ENCODE measurements at regions not wholly inside any gene's neighbourhood (a gene's known extent, or its start where the extent isn't known, plus 50 kb on each side); places are given as distances from the start of the nearest gene placed in this dataset.

DNA sequence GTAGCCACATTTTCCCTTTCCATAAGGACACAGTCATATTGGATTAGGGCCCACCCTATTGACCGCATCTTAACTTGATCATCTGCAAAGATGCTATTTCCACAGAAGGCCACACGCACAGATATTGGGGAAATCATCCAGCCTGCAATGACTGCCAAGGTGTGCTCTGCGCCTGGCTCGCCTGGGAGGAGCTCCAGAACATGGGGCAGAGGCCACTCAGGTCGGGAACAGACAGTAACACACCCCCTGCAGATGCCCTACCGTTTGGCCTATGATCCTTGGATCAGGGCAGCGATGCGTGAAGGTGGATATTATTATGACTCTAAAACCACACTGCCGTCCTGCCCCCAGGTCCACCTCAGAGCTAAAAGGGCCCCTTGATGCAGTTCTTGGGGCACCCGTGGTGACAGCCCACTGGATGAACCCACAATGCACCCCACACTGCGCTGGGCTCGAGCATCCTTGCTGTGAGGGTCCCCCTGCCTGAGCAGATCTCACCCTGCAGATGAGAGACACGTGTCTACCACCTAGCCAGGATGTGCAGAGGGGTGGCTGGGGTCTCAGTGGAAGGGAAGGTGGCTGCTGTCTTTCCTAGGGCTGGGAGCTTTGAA, 72.9 kb upstream of the ZNF516 start:
- TF ChIP-seq, protein P1, sequence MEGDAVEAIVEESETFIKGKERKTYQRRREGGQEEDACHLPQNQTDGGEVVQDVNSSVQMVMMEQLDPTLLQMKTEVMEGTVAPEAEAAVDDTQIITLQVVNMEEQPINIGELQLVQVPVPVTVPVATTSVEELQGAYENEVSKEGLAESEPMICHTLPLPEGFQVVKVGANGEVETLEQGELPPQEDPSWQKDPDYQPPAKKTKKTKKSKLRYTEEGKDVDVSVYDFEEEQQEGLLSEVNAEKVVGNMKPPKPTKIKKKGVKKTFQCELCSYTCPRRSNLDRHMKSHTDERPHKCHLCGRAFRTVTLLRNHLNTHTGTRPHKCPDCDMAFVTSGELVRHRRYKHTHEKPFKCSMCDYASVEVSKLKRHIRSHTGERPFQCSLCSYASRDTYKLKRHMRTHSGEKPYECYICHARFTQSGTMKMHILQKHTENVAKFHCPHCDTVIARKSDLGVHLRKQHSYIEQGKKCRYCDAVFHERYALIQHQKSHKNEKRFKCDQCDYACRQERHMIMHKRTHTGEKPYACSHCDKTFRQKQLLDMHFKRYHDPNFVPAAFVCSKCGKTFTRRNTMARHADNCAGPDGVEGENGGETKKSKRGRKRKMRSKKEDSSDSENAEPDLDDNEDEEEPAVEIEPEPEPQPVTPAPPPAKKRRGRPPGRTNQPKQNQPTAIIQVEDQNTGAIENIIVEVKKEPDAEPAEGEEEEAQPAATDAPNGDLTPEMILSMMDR (IDR thresholded peaks at IDR 0.05) = no peak
- TF ChIP-seq ZFX (IDR thresholded peaks at IDR 0.05; ENCODE audit: borderline replicate concordance) = no peak
